ENCODE measurements at regions not wholly inside any gene's neighbourhood (a gene's known extent, or its start where the extent isn't known, plus 50 kb on each side); places are given as distances from the start of the nearest gene placed in this dataset.

- Histone ChIP-seq H3K27ac (no peak overlapping the region), H3K9me3 (no peaks in the 10 kb centered on the region), H3K4me3 (no peak overlapping the region), H3K27me3 (replicated peaks; ENCODE audit: insufficient read depth) (no peaks in the 10 kb centered on the region), H3K36me3 (no peaks in the 10 kb centered on the region), H3K4me1 (replicated peaks) (no peaks in the 10 kb centered on the region)
- intact Hi-C loops (cut with DNase I) = no loop called here
- TF ChIP-seq POLR2AphosphoS5 (IDR thresholded peaks at IDR 0.05) (no peak), POLR2A (IDR thresholded peaks at IDR 0.05) (no peak)
- TF ChIP-seq, protein P1, sequence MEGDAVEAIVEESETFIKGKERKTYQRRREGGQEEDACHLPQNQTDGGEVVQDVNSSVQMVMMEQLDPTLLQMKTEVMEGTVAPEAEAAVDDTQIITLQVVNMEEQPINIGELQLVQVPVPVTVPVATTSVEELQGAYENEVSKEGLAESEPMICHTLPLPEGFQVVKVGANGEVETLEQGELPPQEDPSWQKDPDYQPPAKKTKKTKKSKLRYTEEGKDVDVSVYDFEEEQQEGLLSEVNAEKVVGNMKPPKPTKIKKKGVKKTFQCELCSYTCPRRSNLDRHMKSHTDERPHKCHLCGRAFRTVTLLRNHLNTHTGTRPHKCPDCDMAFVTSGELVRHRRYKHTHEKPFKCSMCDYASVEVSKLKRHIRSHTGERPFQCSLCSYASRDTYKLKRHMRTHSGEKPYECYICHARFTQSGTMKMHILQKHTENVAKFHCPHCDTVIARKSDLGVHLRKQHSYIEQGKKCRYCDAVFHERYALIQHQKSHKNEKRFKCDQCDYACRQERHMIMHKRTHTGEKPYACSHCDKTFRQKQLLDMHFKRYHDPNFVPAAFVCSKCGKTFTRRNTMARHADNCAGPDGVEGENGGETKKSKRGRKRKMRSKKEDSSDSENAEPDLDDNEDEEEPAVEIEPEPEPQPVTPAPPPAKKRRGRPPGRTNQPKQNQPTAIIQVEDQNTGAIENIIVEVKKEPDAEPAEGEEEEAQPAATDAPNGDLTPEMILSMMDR (IDR thresholded peaks at IDR 0.05) = no peak
- DNase-seq (ENCODE audit: low spot score) = no peak
Measured at GRCh38 chr2:200127848-200128247, 172.5 kb downstream of the MAIP1 start.

GRCh38 chr2:200128296-200128695 is 172.9 kb downstream of the MAIP1 start:
- no peaks in the 10 kb centered on the region for H3K36me3 ChIP-seq
- intact Hi-C loops (cut with DNase I) = no loop called here
- 90% methylated on average over 5 of the region's 5 CpGs for whole genome bisulfite sequencing
- H3K27me3 ChIP-seq (replicated peaks; ENCODE audit: insufficient read depth) = no peaks in the 10 kb centered on the region
- no peak overlapping the region for H3K27ac ChIP-seq
- TF ChIP-seq POLR2A (IDR thresholded peaks at IDR 0.05) (no peak), POLR2AphosphoS5 (IDR thresholded peaks at IDR 0.05) (no peak)
- TF ChIP-seq, protein P1 (IDR thresholded peaks at IDR 0.05) = no peak
- H3K4me3 ChIP-seq = no peak overlapping the region
- no peaks in the 10 kb centered on the region for H3K9me3 ChIP-seq
- no peaks in the 10 kb centered on the region for H3K4me1 ChIP-seq (replicated peaks)
- DNase-seq (ENCODE audit: low spot score) = no peak

DNA sequence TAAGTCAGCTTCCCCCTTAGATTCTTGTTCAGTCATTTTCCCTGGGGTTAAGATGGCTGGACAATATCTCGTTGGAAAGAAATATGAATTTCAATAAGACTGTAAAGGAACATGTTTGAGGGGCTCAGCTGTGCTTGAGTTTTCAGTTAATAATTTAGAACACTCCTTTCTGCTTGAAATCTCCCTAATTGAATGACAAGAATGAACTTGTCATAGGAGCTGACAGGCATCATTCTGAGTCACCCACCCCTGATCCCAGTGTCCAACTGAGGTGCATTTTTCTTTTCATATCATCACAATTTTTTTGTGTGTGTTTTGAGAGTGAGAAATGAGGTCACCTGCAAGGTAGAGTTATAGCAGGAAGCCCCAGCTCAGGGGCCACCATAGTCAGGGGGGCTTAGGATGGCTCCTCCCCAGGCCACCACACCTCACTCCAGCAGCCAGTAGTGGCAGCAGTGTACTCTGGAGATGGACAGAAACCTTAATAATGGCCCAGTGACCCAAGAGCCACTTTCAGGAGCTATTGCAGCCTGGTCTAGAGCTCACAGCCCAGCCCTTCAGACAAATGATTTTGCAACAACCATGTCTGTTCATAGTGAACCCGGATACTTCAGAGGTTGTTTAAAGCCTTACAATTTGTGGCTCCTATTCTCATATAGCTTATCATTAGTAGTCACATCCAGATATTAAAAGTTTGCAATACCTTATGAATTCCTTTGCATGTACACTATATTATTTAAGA is 174.5 kb downstream of the MAIP1 start:
- no peak overlapping the region for H3K4me3 ChIP-seq
- 95% methylated on average over 2 of the region's 2 CpGs for WGBS
- no peak for TF ChIP-seq POLR2A (IDR thresholded peaks at IDR 0.05)
- no peak for TF ChIP-seq POLR2AphosphoS5 (IDR thresholded peaks at IDR 0.05)
- TF ChIP-seq, protein P1 (IDR thresholded peaks at IDR 0.05) = no peak
- H3K27me3 ChIP-seq (replicated peaks; ENCODE audit: insufficient read depth) = no peaks in the 10 kb centered on the region
- no peaks in the 10 kb centered on the region for H3K36me3 ChIP-seq
- H3K9me3 ChIP-seq = no peaks in the 10 kb centered on the region
- no peaks in the 10 kb centered on the region for H3K4me1 ChIP-seq (replicated peaks)
- intact Hi-C loops (cut with DNase I) = no loop called here
- H3K27ac ChIP-seq = no peak overlapping the region
- no peak for DNase-seq (ENCODE audit: low spot score)

DNA sequence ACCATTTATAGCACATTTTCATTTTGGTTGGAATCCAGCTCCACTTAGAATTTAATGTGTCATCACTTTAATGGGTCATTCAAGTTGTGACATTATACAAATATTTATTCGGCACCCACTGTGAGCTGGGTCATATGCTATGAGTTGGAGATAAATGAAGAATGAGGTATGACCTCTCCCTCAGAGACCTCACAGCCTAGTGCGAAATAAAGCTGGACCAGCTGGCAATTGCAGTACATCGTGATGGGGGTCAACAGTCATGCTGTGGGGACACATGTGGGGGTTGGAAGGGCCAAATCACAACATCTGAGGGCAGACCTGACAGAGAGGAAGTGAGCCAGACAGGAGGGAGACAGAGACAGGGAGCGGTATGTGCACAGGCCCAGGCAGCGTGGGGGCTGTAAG is 175.4 kb downstream of the MAIP1 start:
- Histone ChIP-seq H3K4me3 (no peak overlapping the region), H3K27ac (no peak overlapping the region), H3K9me3 (no peaks in the 10 kb centered on the region), H3K27me3 (replicated peaks; ENCODE audit: insufficient read depth) (no peaks in the 10 kb centered on the region), H3K36me3 (no peaks in the 10 kb centered on the region), H3K4me1 (replicated peaks) (no peaks in the 10 kb centered on the region)
- intact Hi-C loops (cut with DNase I) = no loop called here
- no peak for DNase-seq (ENCODE audit: low spot score)
- TF ChIP-seq POLR2A (IDR thresholded peaks at IDR 0.05) = no peak
- TF ChIP-seq, protein P1 (IDR thresholded peaks at IDR 0.05) = no peak
- no peak for TF ChIP-seq POLR2AphosphoS5 (IDR thresholded peaks at IDR 0.05)
- 56% methylated on average over 5 of the region's 5 CpGs for WGBS

GRCh38 chr2:200131307-200131706 is 175.2 kb upstream of the SPATS2L start:
- 89% methylated on average over 3 of the region's 3 CpGs for WGBS
- no peaks in the 10 kb centered on the region for H3K4me1 ChIP-seq (replicated peaks)
- no peak overlapping the region for H3K27ac ChIP-seq
- H3K9me3 ChIP-seq = no peaks in the 10 kb centered on the region
- TF ChIP-seq POLR2A (IDR thresholded peaks at IDR 0.05) (no peak), POLR2AphosphoS5 (IDR thresholded peaks at IDR 0.05) (no peak)
- TF ChIP-seq, protein P1 (IDR thresholded peaks at IDR 0.05) = no peak
- no peaks in the 10 kb centered on the region for H3K36me3 ChIP-seq
- no peaks in the 10 kb centered on the region for H3K27me3 ChIP-seq (replicated peaks; ENCODE audit: insufficient read depth)
- DNase-seq (ENCODE audit: low spot score) = no peak
- intact Hi-C loops (cut with DNase I) = no loop called here
- H3K4me3 ChIP-seq = no peak overlapping the region
